ENCODE measurements at regions not wholly inside any gene's neighbourhood (a gene's known extent, or its start where the extent isn't known, plus 50 kb on each side); places are given as distances from the start of the nearest gene placed in this dataset.

DNA sequence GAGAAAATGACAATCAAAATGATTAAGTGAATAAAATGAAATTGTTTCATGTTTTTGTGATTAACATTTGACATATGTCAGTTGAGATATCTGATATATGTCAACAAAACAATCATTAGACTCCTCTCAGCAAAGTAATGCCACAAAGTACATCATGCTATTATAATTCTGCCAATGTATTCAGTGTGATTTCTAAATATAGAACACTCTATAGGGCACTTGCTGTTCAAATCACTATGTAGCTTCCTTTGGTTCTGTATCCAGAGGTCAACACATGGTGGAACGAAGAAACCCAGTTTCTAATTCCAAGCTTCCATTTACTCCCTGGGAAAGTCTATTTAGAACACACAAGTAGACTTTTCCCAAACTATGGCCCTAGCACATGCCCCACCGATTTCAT, 227.5 kb upstream of the FAM83B start:
- CTCF ChIA-PET = interaction anchor here (1.4 kb wide), 1 partner anchor 99 kb away, joined by 4 read pairs; no protein-coding TSS in a partner anchor
- POLR2A ChIA-PET = no interaction called here

DNA sequence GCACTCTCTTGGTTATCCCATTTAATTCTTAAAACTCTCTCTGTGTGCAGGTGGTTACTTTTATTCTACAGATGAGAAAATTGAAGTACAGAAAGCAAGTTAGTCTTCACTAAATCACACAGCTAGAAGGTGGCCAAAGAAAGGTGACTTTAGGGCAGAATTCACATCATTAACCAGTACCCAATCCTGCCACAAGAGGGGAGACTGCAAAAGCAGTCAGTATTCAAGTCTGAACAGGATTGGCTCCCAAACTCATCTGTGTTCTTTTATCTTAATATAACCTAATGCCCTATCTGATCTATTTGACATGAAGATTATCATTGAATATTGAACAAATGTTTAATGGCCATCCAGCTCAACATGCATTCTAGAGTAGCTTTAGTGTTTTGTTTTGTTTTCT, 225.3 kb upstream of the FAM83B start:
- peak; percentile 50 for TF ChIP-seq CTCF (IDR thresholded peaks at IDR 0.05; ENCODE audit: low read depth, low read length)
- H3K27ac ChIP-seq (ENCODE audit: low read depth, low read length) = no peak overlapping the region
- H3K27me3 ChIP-seq (ENCODE audit: control insufficient read depth, insufficient read depth, low read length) = no peaks in the 10 kb centered on the region
- ChIA-PET POLR2A (no interaction called here), CTCF (interaction anchor here (0.9 to 1.0 kb wide), 2 partner anchors 9 to 96 kb away, joined by 3 read pairs; no protein-coding TSS in a partner anchor)
- no peak for DNase-seq (ENCODE audit: low read depth, low spot score)
- H3K9me3 ChIP-seq (ENCODE audit: control insufficient read depth, insufficient read depth, low read length) = peaks cover 3% of the 10 kb centered on the region; the same call in 1 of the 2 replicates
- no peak overlapping the region for H3K4me3 ChIP-seq (ENCODE audit: low read depth, low read length)

More for the DNA sequence above, 227.5 kb upstream of the FAM83B start:
- TF ChIP-seq CTCF (IDR thresholded peaks at IDR 0.05; ENCODE audit: low read depth, low read length) = no peak
- no peak overlapping the region for H3K27ac ChIP-seq (ENCODE audit: low read depth, low read length)
- peaks cover 3% of the 10 kb centered on the region; the same call in 1 of the 2 replicates for H3K9me3 ChIP-seq (ENCODE audit: control insufficient read depth, insufficient read depth, low read length)
- DNase-seq (ENCODE audit: low read depth, low spot score) = no peak
- no peaks in the 10 kb centered on the region for H3K27me3 ChIP-seq (ENCODE audit: control insufficient read depth, insufficient read depth, low read length)
- H3K4me3 ChIP-seq (ENCODE audit: low read depth, low read length) = no peak overlapping the region

GRCh38 chr6:54624216-54624615, 222.4 kb upstream of the FAM83B start:
- Histone ChIP-seq H3K27me3 (ENCODE audit: control insufficient read depth, insufficient read depth, low read length) (no peaks in the 10 kb centered on the region), H3K9me3 (ENCODE audit: control insufficient read depth, insufficient read depth, low read length) (peaks cover 3% of the 10 kb centered on the region; the same call in 1 of the 2 replicates), H3K27ac (ENCODE audit: low read depth, low read length) (no peak overlapping the region), H3K4me3 (ENCODE audit: low read depth, low read length) (no peak overlapping the region)
- DNase-seq (ENCODE audit: low read depth, low spot score) = no peak
- TF ChIP-seq CTCF (IDR thresholded peaks at IDR 0.05; ENCODE audit: low read depth, low read length) = no peak
- POLR2A ChIA-PET = no interaction called here
- CTCF ChIA-PET = no interaction called here

DNA sequence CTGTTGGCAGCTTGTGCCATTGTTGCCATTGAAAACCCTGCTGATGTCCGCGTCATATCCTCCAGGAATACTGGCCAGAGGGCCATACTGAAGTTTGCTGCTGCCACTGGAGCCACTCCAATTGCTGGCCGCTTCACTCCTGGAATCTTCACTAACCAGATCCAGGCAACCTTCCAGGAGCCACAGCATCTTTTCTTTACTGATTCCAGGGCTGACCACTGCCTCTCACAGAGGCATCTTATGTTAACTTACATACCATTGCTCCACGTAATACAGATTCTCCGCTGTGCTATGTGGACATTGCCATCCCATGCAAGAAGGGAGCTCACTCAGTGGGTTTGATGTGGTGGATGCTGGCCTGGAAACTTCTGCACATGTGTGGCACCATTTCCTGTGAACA, 221.8 kb upstream of the FAM83B start:
- peak; percentile 26 for DNase-seq (ENCODE audit: low read depth, low spot score)
- ChIA-PET CTCF (no interaction called here), POLR2A (no interaction called here)
- no peak overlapping the region for H3K4me3 ChIP-seq (ENCODE audit: low read depth, low read length)
- no peaks in the 10 kb centered on the region for H3K27me3 ChIP-seq (ENCODE audit: control insufficient read depth, insufficient read depth, low read length)
- H3K9me3 ChIP-seq (ENCODE audit: control insufficient read depth, insufficient read depth, low read length) = peaks cover 3% of the 10 kb centered on the region; the same call in 1 of the 2 replicates
- no peak for TF ChIP-seq CTCF (IDR thresholded peaks at IDR 0.05; ENCODE audit: low read depth, low read length)
- no peak overlapping the region for H3K27ac ChIP-seq (ENCODE audit: low read depth, low read length)

- Histone ChIP-seq H3K9me3 (ENCODE audit: control insufficient read depth, insufficient read depth, low read length) (no peaks in the 10 kb centered on the region), H3K4me3 (ENCODE audit: low read depth, low read length) (no peak overlapping the region), H3K27ac (ENCODE audit: low read depth, low read length) (no peak overlapping the region), H3K27me3 (ENCODE audit: control insufficient read depth, insufficient read depth, low read length) (no peaks in the 10 kb centered on the region)
- DNase-seq (ENCODE audit: low read depth, low spot score) = peak; percentile 41
- TF ChIP-seq CTCF (IDR thresholded peaks at IDR 0.05; ENCODE audit: low read depth, low read length) = no peak
- POLR2A ChIA-PET = no interaction called here
- CTCF ChIA-PET = interaction anchor here (1.2 to 1.5 kb wide), 2 partner anchors 89 to 643 kb away, joined by 3 to 4 read pairs; no protein-coding TSS in a partner anchor
These were observed 217.4 kb upstream of the FAM83B start for GRCh38 chr6:54629131-54629530.

Data from AG04450 (cell line).